ENCODE measurements at regions not wholly inside any gene's neighbourhood (a gene's known extent, or its start where the extent isn't known, plus 50 kb on each side); places are given as distances from the start of the nearest gene placed in this dataset.

- Histone ChIP-seq H3K4me3 (replicated peaks; ENCODE audit: insufficient read depth, low read length) (no peak overlapping the region), H3K27ac (replicated peaks) (no peak overlapping the region), H3K27me3 (ENCODE audit: insufficient read depth, poor library complexity, severe bottlenecking) (no peaks in the 10 kb centered on the region)
- no peak for DNase-seq (ENCODE audit: low read depth in 1 of 2, low spot score in 1 of 2)
- no peak for TF ChIP-seq REST (IDR thresholded peaks at IDR 0.05; ENCODE audit: insufficient replicate concordance, low read depth)
- TF ChIP-seq POLR2AphosphoS5 (IDR thresholded peaks at IDR 0.05; ENCODE audit: low read depth) = no peak
- no peak for TF ChIP-seq CTCF (IDR thresholded peaks at IDR 0.05; ENCODE audit: insufficient read depth, low read length)
- no peak for TF ChIP-seq GABPA (IDR thresholded peaks at IDR 0.05; ENCODE audit: low read depth)
- no peak for TF ChIP-seq SPI1 (IDR thresholded peaks at IDR 0.05; ENCODE audit: borderline replicate concordance, low read depth)
Observed at GRCh38 chr10:10362800-10363199, 654.9 kb upstream of the CELF2 start.

- Histone ChIP-seq H3K27ac (replicated peaks) (no peak overlapping the region), H3K4me3 (replicated peaks; ENCODE audit: insufficient read depth, low read length) (no peak overlapping the region), H3K27me3 (ENCODE audit: insufficient read depth, poor library complexity, severe bottlenecking) (no peaks in the 10 kb centered on the region)
- no peak for DNase-seq (ENCODE audit: low read depth in 1 of 2, low spot score in 1 of 2)
- no peak for TF ChIP-seq SPI1 (IDR thresholded peaks at IDR 0.05; ENCODE audit: borderline replicate concordance, low read depth)
- no peak for TF ChIP-seq POLR2AphosphoS5 (IDR thresholded peaks at IDR 0.05; ENCODE audit: low read depth)
- TF ChIP-seq REST (IDR thresholded peaks at IDR 0.05; ENCODE audit: insufficient replicate concordance, low read depth) = no peak
- TF ChIP-seq CTCF (IDR thresholded peaks at IDR 0.05; ENCODE audit: insufficient read depth, low read length) = no peak
- no peak for TF ChIP-seq GABPA (IDR thresholded peaks at IDR 0.05; ENCODE audit: low read depth)
Observed at GRCh38 chr10:10363217-10363616, 654.5 kb upstream of the CELF2 start.

DNA sequence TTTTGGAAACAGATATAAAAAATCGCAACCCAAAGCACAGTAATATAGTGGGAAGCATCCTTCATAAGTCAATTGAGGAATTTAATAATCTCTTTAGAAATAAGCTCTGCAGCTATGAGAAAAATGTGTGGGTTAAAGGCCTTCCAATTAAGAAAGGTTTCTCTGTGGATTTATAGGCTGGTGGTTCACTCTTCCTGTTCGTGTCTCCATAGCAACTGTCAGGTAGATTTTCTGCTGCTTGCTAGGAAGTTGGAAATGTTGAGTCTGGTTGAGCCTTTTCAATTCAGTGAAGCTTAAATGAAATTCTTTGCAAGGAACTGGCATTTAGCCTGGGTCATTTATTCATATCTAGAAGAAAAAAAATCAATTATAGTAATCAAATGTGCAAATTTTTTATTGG is 652.8 kb upstream of the CELF2 start:
- Histone ChIP-seq H3K27ac (replicated peaks) (no peak overlapping the region), H3K27me3 (ENCODE audit: insufficient read depth, poor library complexity, severe bottlenecking) (no peaks in the 10 kb centered on the region), H3K4me3 (replicated peaks; ENCODE audit: insufficient read depth, low read length) (no peak overlapping the region)
- no peak for DNase-seq (ENCODE audit: low read depth in 1 of 2, low spot score in 1 of 2)
- TF ChIP-seq CTCF (IDR thresholded peaks at IDR 0.05; ENCODE audit: insufficient read depth, low read length) (no peak), REST (IDR thresholded peaks at IDR 0.05; ENCODE audit: insufficient replicate concordance, low read depth) (no peak), POLR2AphosphoS5 (IDR thresholded peaks at IDR 0.05; ENCODE audit: low read depth) (no peak), SPI1 (IDR thresholded peaks at IDR 0.05; ENCODE audit: borderline replicate concordance, low read depth) (no peak), GABPA (IDR thresholded peaks at IDR 0.05; ENCODE audit: low read depth) (no peak)

All from HL-60 (cell line).